GM18517 (cell line): ENCODE measurements at regions not wholly inside any gene's neighbourhood (a gene's known extent, or its start where the extent isn't known, plus 50 kb on each side); places are given as distances from the start of the nearest gene placed in this dataset.
"Not testable (repeated sequence)": the region's sequence is repeated elsewhere in the genome, so short reads cannot be mapped to it uniquely, and the experiment has no call there.

ENCODE experiments used
- ATAC-seq: cut with Tn5 transposase; IDR thresholded peaks from one replicate; pipeline ENCODE4 v1.9.1; 2021; ENCODE audit warnings: mild to moderate bottlenecking, moderate library complexity; ENCODE audit not compliant: unreplicated experiment

DNA sequence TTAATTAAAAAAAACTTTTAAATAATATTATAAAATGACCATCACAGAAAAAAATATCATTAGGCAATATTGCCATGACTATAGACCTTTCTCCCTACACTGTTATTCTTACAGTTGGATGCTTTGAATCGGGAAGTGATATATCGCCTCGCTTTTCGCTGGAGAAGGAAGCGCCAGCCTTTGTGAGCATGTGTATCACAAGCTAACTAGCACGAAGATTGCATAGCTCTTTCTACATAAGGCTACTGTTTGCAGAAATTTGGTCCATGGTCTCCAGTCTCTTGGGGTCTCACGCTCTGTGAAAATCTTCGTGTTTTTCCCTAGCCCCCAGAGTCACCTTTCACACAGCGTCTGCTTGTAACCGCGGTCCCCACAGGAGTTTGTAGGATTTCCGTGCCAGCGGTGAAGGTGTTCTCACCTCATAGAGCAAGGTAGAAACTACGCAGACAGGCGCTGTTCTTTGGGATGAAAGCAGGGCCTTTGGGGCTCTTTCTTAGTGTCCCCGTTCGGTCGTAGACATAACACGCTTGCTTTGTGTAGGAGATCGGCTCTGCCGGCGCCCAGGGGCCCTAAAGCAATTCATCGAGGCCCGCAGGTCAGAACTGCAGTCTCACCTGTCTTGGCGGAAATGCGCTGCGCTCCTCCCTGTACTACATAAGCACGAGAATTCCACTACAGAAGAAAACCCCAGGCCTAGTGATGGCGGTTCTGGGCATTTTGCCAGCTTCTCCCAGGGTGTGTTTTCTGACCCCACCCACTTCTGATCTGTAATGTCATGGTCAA lies 214.5 kb upstream of the NOTCH2NLA start:
- not testable (repeated sequence) for ATAC-seq

DNA sequence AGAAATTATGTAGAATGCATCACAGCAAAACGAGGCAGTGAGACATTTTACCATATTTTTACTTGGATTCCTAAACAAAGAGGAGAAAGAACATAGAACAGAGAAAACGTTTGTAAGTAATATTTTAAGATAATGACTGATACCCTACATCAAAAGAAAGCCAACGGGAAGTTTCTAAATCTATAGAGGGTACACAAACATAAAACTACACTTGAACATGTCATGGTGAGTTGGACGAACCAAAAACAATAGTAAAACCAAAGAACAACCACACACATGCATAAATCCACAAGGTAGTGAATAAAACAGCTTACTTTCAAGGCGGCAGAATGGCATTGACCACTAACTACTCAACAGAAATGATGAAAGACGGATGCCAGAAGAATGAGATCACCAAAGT lies 209.7 kb upstream of the NOTCH2NLA start:
- ATAC-seq: not testable (repeated sequence)

DNA sequence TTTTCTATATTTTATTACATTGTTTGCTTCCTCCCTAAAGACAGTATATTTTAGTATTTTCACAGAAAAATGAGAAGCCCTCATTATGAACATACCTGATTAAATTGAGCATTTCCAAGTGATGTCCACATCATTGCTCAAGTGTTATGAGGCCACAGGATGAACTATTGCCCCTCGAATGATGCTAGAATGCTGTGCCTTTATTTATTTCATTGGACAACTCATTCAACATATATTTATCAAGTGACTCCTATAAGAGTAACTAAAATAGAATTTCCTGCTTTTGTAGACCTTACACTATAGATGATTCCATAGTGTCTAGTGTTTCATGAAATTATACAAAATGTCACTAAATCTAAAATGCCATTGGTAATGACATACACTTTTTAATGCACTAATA lies 187.8 kb upstream of the NOTCH2NLA start:
- not testable (repeated sequence) for ATAC-seq

DNA sequence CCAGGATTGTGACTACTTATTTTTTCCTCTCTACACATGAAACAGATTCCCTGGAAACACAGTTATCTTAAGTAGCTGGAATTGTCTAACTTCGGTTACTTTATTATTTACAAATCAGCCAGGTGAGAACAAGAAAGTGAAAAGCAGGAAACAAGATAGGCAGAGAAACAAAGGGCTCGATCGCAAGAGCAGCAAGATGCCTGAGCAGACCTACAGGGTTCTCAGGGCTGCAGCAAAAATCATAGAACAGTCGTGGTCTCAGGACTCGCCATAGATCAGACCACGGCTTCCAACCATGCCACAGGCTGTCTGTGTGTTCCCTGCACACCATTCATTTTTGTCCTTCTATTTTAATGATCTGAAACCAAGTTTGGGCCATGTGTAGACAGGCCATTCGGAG lies 186.2 kb upstream of the NOTCH2NLA start:
- not testable (repeated sequence) for ATAC-seq

DNA sequence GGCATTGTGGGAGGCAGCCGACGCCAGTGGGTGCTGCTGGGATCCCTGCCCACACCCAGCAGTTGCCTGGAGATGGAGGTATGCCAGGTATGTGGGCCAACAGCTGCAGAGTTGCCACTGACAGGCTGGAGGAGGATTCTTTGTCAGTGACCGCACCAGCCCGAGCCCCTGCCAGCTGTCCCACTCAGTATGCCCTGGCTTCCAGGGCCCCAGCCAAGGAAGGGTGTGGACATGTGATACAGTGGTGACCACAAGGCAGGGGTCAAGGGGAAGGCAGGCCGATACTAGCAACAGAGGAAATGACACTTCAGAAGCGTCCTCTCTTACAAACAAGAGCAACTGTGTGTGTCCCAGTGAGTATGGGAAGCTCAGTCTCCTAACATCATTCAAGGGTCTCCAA lies 185.1 kb upstream of the NOTCH2NLA start:
- not testable (repeated sequence) for ATAC-seq

DNA sequence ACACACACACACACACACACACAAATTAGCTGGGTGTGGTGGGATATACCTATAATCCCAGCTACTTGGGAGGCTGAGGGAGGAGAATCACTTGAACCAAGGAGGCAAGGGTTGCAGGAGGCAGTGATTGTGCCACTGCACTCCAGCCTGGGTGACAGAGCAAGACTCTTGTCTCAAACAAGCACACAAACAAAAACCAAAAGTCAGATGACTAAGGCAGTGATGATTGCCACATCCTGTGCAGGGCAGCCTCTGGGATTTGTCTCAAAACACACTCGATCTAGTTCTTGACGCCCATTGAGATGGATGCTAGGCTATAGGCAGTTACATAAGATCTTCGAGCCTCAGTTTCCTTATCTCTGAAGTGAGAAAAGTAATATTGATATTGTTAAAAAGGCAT lies 183.1 kb upstream of the NOTCH2NLA start:
- ATAC-seq: not testable (repeated sequence)

DNA sequence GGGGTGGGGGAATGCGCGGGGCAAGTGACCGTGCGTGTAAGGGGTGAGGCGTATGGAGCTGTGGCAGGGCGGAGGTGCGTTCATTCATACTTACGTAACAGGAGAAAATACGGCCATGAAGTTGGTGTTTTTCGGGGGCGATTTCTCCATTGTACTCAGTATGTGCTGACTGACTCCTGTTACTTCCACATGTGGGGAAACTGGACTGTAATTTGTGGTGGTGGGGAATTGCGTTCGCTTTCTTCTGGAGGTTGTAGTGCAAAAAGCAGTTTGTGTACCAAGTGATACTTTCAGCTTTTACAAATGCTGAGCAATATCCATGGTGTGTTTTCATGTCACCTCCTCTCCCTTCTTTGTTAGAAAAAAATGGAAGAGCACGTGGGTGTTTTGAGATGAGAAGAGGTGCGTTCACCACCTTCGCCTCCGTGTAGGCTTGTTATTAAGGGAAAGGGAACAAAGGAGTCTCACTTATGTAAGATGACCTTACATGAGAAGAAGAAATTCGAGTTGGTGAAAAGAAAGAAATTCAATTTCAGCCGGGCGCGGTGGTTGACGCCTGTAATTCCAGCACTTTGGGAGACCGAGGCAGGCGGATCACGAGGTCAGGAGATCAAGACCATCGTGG lies 181.1 kb upstream of the NOTCH2NLA start:
- not testable (repeated sequence) for ATAC-seq

DNA sequence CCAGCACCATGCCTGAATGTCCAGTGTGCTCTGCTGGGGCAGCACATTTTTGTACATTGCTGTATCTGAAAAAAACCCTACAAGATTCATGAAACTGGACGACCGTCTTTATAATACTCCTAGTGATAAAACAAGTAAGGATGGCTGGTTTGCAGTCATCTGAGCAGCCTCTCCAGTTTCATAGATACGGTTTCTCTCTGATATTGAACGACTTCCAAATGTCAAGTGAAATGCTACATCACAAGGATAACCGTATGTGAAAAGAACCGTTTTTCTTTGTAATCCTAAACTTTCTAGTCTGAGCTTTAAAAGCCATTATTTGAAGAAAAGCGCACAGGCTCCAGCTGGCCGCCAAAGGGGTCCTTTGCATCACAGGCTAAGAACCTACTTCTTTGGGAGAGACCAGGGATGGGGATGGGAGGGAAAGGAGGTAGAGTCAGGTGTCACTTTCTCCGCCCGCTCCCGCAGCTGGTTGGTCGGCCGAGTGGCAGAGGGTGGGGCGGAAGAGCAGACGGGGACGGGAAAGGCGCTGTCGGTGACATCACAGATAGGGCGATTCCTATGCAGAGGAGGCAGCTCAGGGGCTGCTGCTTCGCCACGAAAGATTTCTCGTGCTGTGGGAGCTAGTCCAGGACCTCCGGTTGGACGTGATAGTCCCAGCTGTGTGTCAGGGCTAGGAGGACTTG lies 180.4 kb upstream of the NOTCH2NLA start:
- ATAC-seq: not testable (repeated sequence)

DNA sequence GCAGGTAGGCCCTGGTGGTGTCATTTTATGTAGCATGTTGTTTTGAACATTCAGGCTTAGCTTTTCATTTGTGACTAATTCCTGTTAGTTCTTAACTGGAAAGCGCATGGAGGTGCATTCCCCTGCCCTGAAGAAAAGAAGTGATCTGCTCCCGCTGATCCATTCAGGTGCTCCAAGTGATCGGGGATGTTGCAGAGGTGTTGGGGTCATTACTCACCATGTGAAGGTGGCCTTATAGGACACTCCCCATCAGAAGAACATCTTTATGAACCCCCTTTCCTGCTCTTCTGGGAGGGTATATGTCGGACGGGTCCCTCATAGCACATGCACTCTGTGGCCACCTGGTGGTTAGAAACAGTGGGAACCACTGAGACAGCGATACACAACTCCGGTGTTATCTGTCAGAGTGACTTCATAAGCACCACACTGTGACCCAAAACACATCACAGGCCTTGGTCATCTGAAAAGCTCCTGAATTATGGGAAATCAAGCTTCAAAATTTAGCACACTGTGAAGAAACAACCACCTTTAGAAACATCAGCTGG lies 172.5 kb upstream of the NOTCH2NLA start:
- not testable (repeated sequence) for ATAC-seq

DNA sequence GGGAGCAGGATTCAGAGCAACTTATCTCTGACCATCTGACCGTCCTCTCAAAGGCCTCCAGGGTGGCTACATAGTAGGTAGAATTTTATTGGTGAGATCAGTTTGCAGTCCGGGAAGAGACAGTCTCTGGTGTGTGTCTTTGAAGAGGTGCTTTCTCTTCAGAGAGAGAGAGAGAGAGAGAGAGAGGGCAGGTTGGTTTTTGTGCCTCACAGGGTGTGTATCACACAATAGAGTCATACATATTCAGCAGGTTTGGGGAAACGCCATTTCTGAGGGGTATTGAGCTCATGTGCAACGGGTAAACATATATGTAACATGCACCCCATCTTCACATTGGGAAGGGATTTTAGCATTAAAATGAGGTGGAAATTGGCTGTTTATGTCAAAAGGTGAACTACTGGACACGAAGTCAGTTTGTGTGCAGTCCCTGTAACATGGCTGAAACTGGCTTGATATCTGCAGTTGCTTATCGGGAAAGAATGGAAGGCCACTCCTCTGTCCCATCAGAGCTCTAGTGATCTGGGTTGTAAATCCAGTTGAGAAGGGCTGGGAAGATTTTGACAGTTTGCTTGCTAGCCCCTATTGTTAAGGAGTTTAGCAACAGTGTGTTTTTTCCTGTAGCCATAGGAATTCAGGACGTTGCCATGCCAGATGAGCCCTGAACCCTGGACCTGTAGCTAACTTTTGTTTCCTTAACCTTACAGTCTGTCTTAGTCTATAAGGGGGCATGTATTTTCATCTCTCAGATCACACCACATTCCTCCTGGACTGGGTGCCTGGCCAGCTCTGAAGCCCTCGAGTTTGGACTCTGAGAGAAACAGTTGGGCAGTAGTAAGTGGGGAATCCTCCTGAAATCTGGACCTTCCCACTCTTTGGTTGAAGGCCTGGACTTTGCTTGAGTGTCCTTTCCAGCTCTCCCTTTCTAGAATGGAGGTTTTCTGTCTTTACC lies 171.6 kb upstream of the NOTCH2NLA start:
- ATAC-seq: not testable (repeated sequence)

DNA sequence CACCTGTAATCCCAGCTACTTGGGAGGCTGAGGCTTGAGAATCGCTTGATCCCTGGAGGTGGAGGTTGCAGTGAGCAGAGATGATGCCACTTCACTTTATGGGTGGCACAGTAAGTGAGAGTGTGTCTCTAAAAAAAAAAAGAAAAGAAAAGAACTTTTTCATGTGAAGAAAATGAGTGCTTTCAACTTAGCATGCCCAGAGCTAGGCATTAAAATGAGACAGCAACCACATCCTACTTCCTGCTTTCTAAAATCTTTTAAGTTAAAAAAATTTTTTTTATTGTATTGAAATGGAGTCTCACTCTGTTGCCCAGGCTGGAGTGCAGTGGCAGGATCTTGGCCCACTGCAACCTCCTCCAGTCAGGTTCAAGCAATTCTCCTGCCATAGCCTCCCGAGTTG lies 170.4 kb upstream of the NOTCH2NLA start:
- ATAC-seq: not testable (repeated sequence)

DNA sequence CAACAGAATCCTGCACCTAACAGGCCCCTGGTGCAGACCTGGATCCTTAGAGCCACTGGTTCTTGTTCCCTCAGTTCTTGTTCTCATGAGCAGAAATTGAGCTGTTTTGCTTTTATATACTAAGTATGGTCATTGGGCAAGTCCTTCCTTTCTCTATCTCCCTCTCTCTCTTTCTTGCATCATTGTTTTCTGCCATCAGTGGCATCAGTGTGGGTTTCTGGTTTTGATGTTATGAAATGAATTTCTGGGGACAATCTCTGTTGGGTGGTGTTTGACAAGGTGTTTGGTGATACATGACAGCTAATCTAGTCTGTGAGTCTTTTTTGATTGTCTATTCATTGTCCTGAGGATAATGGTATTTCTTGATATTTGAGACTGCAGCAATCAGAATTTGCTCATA lies 168.0 kb upstream of the NOTCH2NLA start:
- not testable (repeated sequence) for ATAC-seq

DNA sequence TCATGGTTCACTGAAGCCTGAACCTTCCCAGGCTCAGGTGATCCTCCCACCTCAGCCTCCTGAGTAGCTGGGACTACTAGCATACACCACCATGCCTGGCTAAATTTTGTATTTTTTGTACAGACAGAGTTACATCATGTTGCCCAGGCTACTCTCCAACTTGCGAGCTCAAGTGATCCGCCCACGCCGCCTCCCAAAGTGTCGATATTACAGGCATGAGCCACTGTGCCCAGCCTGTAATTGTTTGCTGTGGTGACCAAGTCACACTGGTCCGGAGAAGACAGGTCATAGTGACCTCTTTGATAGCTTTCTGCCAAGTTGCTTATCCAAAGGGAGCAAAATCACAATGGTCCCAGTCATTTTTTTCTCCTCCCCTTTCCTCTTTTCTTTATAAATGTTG lies 167.4 kb upstream of the NOTCH2NLA start:
- not testable (repeated sequence) for ATAC-seq

DNA sequence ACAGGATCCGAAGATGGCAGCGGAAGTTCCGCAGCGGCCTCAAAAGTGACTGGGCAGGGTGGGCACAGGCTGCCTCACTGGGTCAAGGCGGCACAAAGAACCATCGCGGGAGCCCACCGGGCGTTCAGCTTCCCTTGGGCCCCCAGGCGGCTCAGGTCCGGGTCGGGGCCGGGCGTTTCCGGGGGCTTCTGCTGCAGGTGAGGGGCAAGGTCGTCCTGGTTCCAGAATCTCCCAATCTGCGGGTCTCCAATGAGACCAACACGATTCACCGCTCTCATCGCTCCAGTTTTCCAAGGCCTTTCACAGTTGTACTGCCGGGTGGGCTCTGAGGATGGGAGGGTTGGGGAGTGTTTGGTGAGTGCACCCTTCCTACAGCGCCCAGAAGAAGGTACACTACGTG lies 165.0 kb upstream of the NOTCH2NLA start:
- not testable (repeated sequence) for ATAC-seq

DNA sequence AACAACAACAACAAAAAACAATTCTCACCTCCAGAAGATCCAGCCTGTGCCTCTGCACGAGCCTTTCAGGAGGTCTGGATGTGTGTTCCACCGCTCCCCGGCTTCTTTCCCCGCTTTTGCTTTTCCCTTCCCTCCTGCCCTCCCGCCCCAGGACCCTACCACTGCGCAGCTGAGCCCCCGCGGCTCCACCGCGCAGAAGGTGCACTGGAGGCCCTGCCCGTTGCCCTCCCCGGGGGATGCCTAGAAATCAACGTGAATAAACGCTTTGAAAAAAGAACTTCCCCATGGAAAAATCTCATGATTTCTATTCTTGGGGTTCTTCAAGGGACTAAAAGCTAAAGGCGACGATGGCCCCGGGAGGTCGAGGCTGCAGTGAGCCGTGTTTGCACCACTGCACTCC lies 164.3 kb upstream of the NOTCH2NLA start:
- not testable (repeated sequence) for ATAC-seq

DNA sequence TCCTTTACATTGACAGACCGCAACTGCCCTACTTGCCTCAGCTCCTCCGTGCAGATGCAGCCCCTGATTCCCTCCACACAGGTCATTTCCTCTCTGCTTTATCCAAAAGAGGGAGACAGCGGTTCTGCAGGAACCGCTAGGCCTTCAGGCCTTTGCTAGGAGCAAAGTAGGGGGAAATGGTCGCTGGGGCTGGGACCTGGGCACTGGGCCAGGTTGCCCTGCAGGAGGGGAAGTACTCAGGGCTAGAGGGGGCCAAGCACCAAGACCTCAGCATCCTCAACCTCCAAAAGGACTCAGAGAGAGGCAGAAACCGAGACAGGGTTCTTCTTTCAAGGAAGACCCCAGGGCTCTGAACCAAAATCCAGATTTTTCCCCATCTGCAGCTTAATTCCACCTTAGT lies 160.4 kb upstream of the NOTCH2NLA start:
- not testable (repeated sequence) for ATAC-seq

DNA sequence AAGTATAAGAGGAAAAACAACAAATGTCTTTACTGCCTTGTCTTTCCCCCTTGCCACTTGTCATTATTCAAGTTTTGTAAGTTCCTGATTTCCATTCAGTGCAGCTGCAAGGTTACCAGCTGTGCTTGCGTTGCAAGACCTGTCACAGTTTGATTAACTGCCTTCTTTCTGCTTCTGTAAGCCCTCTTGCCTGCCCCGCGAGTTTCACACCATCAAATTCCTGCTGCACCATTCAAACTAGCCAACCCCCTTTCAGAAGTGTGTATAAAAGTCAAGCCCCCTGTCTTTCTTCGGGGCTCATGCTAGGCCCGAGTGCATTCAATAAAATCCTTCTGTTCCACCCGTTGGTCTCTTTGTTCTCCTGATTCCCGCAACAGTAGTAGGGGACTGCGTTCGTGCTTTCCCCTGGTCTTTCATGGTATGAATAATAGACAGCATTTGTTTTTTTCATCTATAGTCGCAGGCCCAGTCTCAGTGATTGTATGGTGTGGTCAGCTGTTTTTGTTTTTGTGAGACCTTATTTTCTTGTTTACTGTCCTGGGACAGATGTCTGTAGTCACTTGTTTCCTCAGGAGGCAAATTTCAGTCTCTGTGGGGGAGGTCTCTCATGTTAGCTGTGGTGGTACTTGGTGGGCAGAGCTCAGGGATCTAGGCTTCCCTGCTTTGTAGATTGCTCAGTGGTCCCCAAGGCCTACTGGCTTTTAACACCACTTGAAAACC lies 159.1 kb upstream of the NOTCH2NLA start:
- ATAC-seq: peak; percentile 53

DNA sequence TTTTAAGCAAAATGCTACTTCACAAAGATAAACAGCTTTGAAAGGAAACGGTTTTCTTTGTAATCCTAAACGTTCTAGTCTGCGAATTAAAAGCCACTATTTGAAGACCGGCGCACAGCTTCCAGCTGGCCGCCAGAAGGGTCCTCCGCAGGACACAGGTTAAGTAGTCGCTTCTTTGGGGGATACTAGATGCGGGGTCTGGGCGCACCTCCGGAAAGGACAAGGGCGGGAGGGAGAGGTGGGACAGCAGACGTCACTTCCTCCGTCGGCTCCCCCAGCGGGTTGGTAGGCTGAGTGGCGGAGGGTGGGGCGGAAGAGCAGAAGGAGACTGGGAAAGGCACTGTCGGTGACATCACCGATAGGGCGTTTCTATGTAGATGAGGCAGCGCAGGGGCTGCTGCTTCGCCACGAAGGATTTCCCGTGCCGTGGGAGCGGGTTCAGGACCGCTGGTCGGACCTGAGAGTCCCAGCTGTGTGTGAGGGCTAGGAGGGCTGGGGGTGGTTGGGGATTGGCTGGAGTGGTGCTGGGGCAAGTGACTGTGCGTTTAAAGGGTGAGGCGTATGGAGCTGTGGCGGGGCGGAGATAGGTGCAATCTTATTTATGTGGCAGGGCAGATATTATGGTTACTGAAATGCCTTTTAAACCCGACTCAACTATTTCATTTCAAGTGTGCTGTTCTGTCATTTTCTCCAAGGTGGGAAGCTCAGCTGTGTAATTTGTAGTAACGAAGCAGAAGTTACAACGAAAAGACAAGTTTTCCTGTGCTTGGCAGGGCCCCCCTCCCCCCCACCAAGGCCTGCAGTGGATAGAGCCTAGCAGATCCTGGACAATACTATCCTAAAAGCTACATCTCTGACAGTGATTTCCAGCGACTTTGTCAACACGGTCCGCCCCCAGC lies 158.3 kb upstream of the NOTCH2NLA start:
- ATAC-seq: peak; percentile 91

DNA sequence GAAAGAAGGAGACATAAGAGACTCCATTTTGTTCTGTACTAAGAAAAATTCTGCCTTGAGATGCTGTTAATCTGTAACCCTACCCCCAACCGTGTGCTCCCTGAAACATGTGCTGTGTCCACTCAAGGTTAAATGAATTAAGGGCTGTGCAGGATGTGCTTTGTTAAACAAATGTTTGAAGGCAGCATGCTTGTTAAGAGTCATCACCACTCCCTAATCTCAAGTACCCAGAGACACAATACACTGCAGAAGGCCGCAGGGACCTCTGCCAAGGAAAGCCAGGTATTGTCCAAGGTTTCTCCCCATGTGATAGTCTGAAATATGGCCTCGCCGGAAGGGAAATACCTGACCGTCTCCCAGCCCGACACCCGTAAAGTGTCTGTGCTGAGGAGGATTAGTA lies 152.4 kb upstream of the NOTCH2NLA start:
- not testable (repeated sequence) for ATAC-seq
